ENCODE measurements at regions not wholly inside any gene's neighbourhood (a gene's known extent, or its start where the extent isn't known, plus 50 kb on each side); places are given as distances from the start of the nearest gene placed in this dataset.

- TF ChIP-seq, protein P1, sequence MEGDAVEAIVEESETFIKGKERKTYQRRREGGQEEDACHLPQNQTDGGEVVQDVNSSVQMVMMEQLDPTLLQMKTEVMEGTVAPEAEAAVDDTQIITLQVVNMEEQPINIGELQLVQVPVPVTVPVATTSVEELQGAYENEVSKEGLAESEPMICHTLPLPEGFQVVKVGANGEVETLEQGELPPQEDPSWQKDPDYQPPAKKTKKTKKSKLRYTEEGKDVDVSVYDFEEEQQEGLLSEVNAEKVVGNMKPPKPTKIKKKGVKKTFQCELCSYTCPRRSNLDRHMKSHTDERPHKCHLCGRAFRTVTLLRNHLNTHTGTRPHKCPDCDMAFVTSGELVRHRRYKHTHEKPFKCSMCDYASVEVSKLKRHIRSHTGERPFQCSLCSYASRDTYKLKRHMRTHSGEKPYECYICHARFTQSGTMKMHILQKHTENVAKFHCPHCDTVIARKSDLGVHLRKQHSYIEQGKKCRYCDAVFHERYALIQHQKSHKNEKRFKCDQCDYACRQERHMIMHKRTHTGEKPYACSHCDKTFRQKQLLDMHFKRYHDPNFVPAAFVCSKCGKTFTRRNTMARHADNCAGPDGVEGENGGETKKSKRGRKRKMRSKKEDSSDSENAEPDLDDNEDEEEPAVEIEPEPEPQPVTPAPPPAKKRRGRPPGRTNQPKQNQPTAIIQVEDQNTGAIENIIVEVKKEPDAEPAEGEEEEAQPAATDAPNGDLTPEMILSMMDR (IDR thresholded peaks at IDR 0.05; ENCODE audit: insufficient read depth, low read length): no peak
- TF ChIP-seq POLR2AphosphoS5 (IDR thresholded peaks at IDR 0.05; ENCODE audit: low read depth) (no peak), GABPA (IDR thresholded peaks at IDR 0.05; ENCODE audit: low read depth) (no peak), SPI1 (IDR thresholded peaks at IDR 0.05; ENCODE audit: borderline replicate concordance, low read depth) (no peak)
- TF ChIP-seq, protein P2, sequence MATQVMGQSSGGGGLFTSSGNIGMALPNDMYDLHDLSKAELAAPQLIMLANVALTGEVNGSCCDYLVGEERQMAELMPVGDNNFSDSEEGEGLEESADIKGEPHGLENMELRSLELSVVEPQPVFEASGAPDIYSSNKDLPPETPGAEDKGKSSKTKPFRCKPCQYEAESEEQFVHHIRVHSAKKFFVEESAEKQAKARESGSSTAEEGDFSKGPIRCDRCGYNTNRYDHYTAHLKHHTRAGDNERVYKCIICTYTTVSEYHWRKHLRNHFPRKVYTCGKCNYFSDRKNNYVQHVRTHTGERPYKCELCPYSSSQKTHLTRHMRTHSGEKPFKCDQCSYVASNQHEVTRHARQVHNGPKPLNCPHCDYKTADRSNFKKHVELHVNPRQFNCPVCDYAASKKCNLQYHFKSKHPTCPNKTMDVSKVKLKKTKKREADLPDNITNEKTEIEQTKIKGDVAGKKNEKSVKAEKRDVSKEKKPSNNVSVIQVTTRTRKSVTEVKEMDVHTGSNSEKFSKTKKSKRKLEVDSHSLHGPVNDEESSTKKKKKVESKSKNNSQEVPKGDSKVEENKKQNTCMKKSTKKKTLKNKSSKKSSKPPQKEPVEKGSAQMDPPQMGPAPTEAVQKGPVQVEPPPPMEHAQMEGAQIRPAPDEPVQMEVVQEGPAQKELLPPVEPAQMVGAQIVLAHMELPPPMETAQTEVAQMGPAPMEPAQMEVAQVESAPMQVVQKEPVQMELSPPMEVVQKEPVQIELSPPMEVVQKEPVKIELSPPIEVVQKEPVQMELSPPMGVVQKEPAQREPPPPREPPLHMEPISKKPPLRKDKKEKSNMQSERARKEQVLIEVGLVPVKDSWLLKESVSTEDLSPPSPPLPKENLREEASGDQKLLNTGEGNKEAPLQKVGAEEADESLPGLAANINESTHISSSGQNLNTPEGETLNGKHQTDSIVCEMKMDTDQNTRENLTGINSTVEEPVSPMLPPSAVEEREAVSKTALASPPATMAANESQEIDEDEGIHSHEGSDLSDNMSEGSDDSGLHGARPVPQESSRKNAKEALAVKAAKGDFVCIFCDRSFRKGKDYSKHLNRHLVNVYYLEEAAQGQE (IDR thresholded peaks at IDR 0.05; ENCODE audit: insufficient replicate concordance, low read depth): no peak
Measured at GRCh38 chr1:185376288-185376687, 59.2 kb upstream of the IVNS1ABP start.

All from HL-60 (cell line).